ENCODE measurements at regions not wholly inside any gene's neighbourhood (a gene's known extent, or its start where the extent isn't known, plus 50 kb on each side); places are given as distances from the start of the nearest gene placed in this dataset.

GRCh38 chr5:109947667-109948066 is 257.9 kb downstream of the MAN2A1 start:
- no peak overlapping the region for H3K4me3 ChIP-seq (ENCODE audit: low read depth, low read length)
- no peak for TF ChIP-seq CTCF (conservative IDR thresholded peaks at IDR 0.05; ENCODE audit: low read depth, low read length)
- DNase-seq (ENCODE audit: low read depth) = no peak

GRCh38 chr5:109950634-109951033 is 260.9 kb downstream of the MAN2A1 start:
- H3K4me3 ChIP-seq (ENCODE audit: low read depth, low read length) = no peak overlapping the region
- no peak for DNase-seq (ENCODE audit: low read depth)
- TF ChIP-seq CTCF (conservative IDR thresholded peaks at IDR 0.05; ENCODE audit: low read depth, low read length) = no peak

- no peak overlapping the region for H3K4me3 ChIP-seq (ENCODE audit: low read depth, low read length)
- DNase-seq (ENCODE audit: low read depth) = no peak
- no peak for TF ChIP-seq CTCF (conservative IDR thresholded peaks at IDR 0.05; ENCODE audit: low read depth, low read length)
Measured at GRCh38 chr5:109951348-109951747, 261.6 kb downstream of the MAN2A1 start.

- no peak for TF ChIP-seq CTCF (conservative IDR thresholded peaks at IDR 0.05; ENCODE audit: low read depth, low read length)
- no peak for DNase-seq (ENCODE audit: low read depth)
- no peak overlapping the region for H3K4me3 ChIP-seq (ENCODE audit: low read depth, low read length)
Measured at GRCh38 chr5:109951758-109952157, 262.0 kb downstream of the MAN2A1 start.

GRCh38 chr5:109953761-109954160 is 264.0 kb downstream of the MAN2A1 start:
- TF ChIP-seq CTCF (conservative IDR thresholded peaks at IDR 0.05; ENCODE audit: low read depth, low read length) = no peak
- no peak overlapping the region for H3K4me3 ChIP-seq (ENCODE audit: low read depth, low read length)
- DNase-seq (ENCODE audit: low read depth) = no peak

GRCh38 chr5:109956884-109957283 is 267.2 kb downstream of the MAN2A1 start:
- DNase-seq (ENCODE audit: low read depth) = no peak
- no peak for TF ChIP-seq CTCF (conservative IDR thresholded peaks at IDR 0.05; ENCODE audit: low read depth, low read length)
- no peak overlapping the region for H3K4me3 ChIP-seq (ENCODE audit: low read depth, low read length)

- DNase-seq (ENCODE audit: low read depth) = no peak
- TF ChIP-seq CTCF (conservative IDR thresholded peaks at IDR 0.05; ENCODE audit: low read depth, low read length) = no peak
Measured at GRCh38 chr5:109958082-109958481, 268.4 kb downstream of the MAN2A1 start.

More at GRCh38 chr5:109958082-109958481, 268.4 kb downstream of the MAN2A1 start:
- H3K4me3 ChIP-seq (ENCODE audit: low read depth, low read length) = no peak overlapping the region

Measured in choroid plexus epithelial cell (primary cell).